Gastroesophageal sphincter (tissue), 4 donors: ENCODE measurements at regions not wholly inside any gene's neighbourhood (a gene's known extent, or its start where the extent isn't known, plus 50 kb on each side); places are given as distances from the start of the nearest gene placed in this dataset.

Experiments used
- ATAC-seq: fragments of 150-250 bp; one replicate; pipeline ENCODE4 v1.9.1; 2016; ENCODE audit warnings: mild to moderate bottlenecking, moderate library complexity
- H3K27ac ChIP-seq, 4 donors: fragments of 200-600 bp; sonication (generic) in 3 of 4; 1 replicate in 3 of 4; 2 replicates in 1 of 4; pipeline ENCODE4 v1.5.1; 2016 to 2019
- H3K27me3 ChIP-seq: fragments of 200-600 bp; sonication (generic); one replicate; pipeline ENCODE4 v1.5.1; 2019
- H3K36me3 ChIP-seq, 2 donors: fragments of 200-600 bp; sonication (generic); one replicate each; pipeline ENCODE4 v1.5.1; 2019; ENCODE audit warnings: control low read depth in 1 of 2
- H3K4me1 ChIP-seq, 3 donors: fragments of 200-600 bp; sonication (generic); 1 replicate in 2 of 3; 2 replicates in 1 of 3; pipeline ENCODE4 v1.5.1; 2016 to 2019; ENCODE audit warnings: control low read depth in 2 of 3
- H3K4me3 ChIP-seq, 2 donors: fragments of 200-600 bp; sonication (generic); one replicate each; pipeline ENCODE4 v1.5.1; 2019; ENCODE audit warnings: mild to moderate bottlenecking in 1 of 2, moderate library complexity in 1 of 2
- H3K9me3 ChIP-seq, 3 donors: fragments of 200-600 bp; sonication (generic); one replicate each; pipeline ENCODE4 v1.5.1; 2017 to 2019; ENCODE audit warnings: control low read depth in 2 of 3
- EP300 ChIP-seq: sonication (generic); formaldehyde crosslinking; IDR thresholded peaks from one replicate; pipeline ENCODE4 v1.6.1; 2017; ENCODE audit warnings: antibody characterized with exemption, mild to moderate bottlenecking
- POLR2A ChIP-seq, 2 donors: fragments of 450-650 bp; IDR thresholded peaks; one replicate each; pipeline ENCODE4 v1.6.1; 2017; ENCODE audit warnings: antibody characterized with exemption in 2 of 2, mild to moderate bottlenecking in 2 of 2, moderate library complexity in 1 of 2
- POLR2AphosphoS5 ChIP-seq: sonication (generic); formaldehyde crosslinking; IDR thresholded peaks from one replicate; pipeline ENCODE4 v1.6.1; 2017; ENCODE audit warnings: antibody characterized with exemption
- WGBS, 2 donors: methylation state at CpG; one replicate each; pipeline ENCODE4 v1.1.5; 2018; ENCODE audit warnings: low coverage in 1 of 2; 5-methylcytosine and 5-hydroxymethylcytosine counted together
- TF ChIP-seq, protein P1 (sequence below), 4 experiments: fragments of 200-600 bp in 2 of 4; fragments of 450-650 bp in 2 of 4; sonication (generic) in 1 of 4; IDR thresholded peaks; one replicate each; pipeline ENCODE4 v1.5.1; 2017 to 2019; ENCODE audit warnings: antibody characterized with exemption in 4 of 4, mild to moderate bottlenecking in 2 of 4, moderate library complexity in 2 of 4

GRCh38 chr1:63024132-63024531 lies 240.2 kb downstream of the ATG4C start:
- Histone ChIP-seq H3K9me3 (peaks cover 0 to 1% (median 0%) of the 10 kb centered on the region in 3 donors), H3K36me3 (no peaks in the 10 kb centered on the region), H3K4me1 (no peaks in the 10 kb centered on the region), H3K27ac (no peak overlapping the region), H3K4me3 (no peak overlapping the region), H3K27me3 (peaks cover 14% of the 10 kb centered on the region)
- ATAC-seq: no peak
- WGBS, 2 donors: 4 to 9% methylated on average over 1 of the region's 1 CpG
- TF ChIP-seq, protein P1, sequence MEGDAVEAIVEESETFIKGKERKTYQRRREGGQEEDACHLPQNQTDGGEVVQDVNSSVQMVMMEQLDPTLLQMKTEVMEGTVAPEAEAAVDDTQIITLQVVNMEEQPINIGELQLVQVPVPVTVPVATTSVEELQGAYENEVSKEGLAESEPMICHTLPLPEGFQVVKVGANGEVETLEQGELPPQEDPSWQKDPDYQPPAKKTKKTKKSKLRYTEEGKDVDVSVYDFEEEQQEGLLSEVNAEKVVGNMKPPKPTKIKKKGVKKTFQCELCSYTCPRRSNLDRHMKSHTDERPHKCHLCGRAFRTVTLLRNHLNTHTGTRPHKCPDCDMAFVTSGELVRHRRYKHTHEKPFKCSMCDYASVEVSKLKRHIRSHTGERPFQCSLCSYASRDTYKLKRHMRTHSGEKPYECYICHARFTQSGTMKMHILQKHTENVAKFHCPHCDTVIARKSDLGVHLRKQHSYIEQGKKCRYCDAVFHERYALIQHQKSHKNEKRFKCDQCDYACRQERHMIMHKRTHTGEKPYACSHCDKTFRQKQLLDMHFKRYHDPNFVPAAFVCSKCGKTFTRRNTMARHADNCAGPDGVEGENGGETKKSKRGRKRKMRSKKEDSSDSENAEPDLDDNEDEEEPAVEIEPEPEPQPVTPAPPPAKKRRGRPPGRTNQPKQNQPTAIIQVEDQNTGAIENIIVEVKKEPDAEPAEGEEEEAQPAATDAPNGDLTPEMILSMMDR (IDR thresholded peaks at IDR 0.05): no peak
- TF ChIP-seq POLR2AphosphoS5 (no peak), POLR2A (IDR thresholded peaks at IDR 0.05) (no peak), EP300 (no peak)

GRCh38 chr1:63027176-63027575 lies 243.2 kb downstream of the ATG4C start:
- ATAC-seq: no peak
- H3K27ac ChIP-seq: no peak overlapping the region
- no peak for TF ChIP-seq POLR2AphosphoS5
- TF ChIP-seq, protein P1 (IDR thresholded peaks at IDR 0.05): no peak
- no peak for TF ChIP-seq POLR2A (IDR thresholded peaks at IDR 0.05)
- no peak for TF ChIP-seq EP300
- 0 to 33% methylated on average over 1 to 3 of the region's 3 CpGs for WGBS, 2 donors
- H3K36me3 ChIP-seq: no peaks in the 10 kb centered on the region
- H3K27me3 ChIP-seq: peaks cover 28% of the 10 kb centered on the region
- H3K4me3 ChIP-seq: no peak overlapping the region
- peaks cover 0 to 10% (median 0%) of the 10 kb centered on the region in 3 donors for H3K9me3 ChIP-seq
- no peaks in the 10 kb centered on the region for H3K4me1 ChIP-seq

GRCh38 chr1:63032171-63032570 lies 248.2 kb downstream of the ATG4C start:
- 67% methylated on average over 1 of the region's 4 CpGs; no CpG with 5 or more reads in 1 of the 2 donors for WGBS, 2 donors
- H3K36me3 ChIP-seq: no peaks in the 10 kb centered on the region
- no peak for ATAC-seq

GRCh38 chr1:63033211-63033610 lies 249.3 kb downstream of the ATG4C start:
- no peak overlapping the region for H3K27ac ChIP-seq
- H3K36me3 ChIP-seq: no peaks in the 10 kb centered on the region
- WGBS, 2 donors: 88 to 94% methylated on average over 2 of the region's 2 CpGs
- H3K27me3 ChIP-seq: peaks cover 24% of the 10 kb centered on the region
- no peak overlapping the region for H3K4me3 ChIP-seq
- TF ChIP-seq POLR2A (IDR thresholded peaks at IDR 0.05): no peak
- TF ChIP-seq, protein P1 (IDR thresholded peaks at IDR 0.05): no peak
- TF ChIP-seq POLR2AphosphoS5: no peak
- no peak for TF ChIP-seq EP300
- no peaks in the 10 kb centered on the region for H3K4me1 ChIP-seq
- H3K9me3 ChIP-seq: peaks cover 0 to 10% (median 0%) of the 10 kb centered on the region in 3 donors
- ATAC-seq: no peak

More at GRCh38 chr1:63032171-63032570, 248.2 kb downstream of the ATG4C start:
- no peak overlapping the region for H3K27ac ChIP-seq
- peaks cover 24% of the 10 kb centered on the region for H3K27me3 ChIP-seq
- no peaks in the 10 kb centered on the region for H3K4me1 ChIP-seq
- TF ChIP-seq, protein P1 (IDR thresholded peaks at IDR 0.05): no peak
- TF ChIP-seq POLR2AphosphoS5 (no peak), EP300 (no peak), POLR2A (IDR thresholded peaks at IDR 0.05) (no peak)
- H3K9me3 ChIP-seq: peaks cover 0 to 10% (median 0%) of the 10 kb centered on the region in 3 donors
- no peak overlapping the region for H3K4me3 ChIP-seq

- no peak overlapping the region for H3K27ac ChIP-seq
- no peak for ATAC-seq
- peaks cover 0 to 8% (median 0%) of the 10 kb centered on the region in 3 donors for H3K9me3 ChIP-seq
- TF ChIP-seq, protein P1 (IDR thresholded peaks at IDR 0.05): no peak
- TF ChIP-seq POLR2A (IDR thresholded peaks at IDR 0.05): no peak
- no peak for TF ChIP-seq EP300
- TF ChIP-seq POLR2AphosphoS5: no peak
- H3K4me1 ChIP-seq: no peaks in the 10 kb centered on the region
- H3K27me3 ChIP-seq: peaks cover 14% of the 10 kb centered on the region
- no peaks in the 10 kb centered on the region for H3K36me3 ChIP-seq
- no peak overlapping the region for H3K4me3 ChIP-seq
Observed at GRCh38 chr1:63034256-63034655, 250.3 kb downstream of the ATG4C start.
